ENCODE measurements at regions not wholly inside any gene's neighbourhood (a gene's known extent, or its start where the extent isn't known, plus 50 kb on each side); places are given as distances from the start of the nearest gene placed in this dataset.

DNA sequence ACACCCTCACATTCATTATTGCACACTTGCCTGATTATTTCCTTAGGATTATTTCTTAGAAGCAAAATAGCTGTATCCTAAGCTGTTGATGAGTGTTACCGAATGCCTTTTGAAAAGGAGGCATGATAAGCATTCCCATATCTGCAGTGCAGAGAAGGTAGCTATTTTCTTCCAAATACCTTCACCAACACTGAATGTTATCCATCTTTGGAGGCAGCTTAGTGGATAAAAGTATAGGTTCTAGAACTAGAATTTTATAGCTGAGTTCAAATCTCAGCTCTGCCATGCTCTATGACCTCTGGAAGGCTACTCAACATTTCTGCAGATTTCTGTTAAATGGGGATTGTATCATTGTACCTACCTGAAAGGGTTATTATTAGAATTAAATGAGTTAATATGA lies 185.0 kb upstream of the CCDC150 start:
- POLR2A ChIA-PET: no interaction called here
- DNase-seq (ENCODE audit: extremely low spot score): no peak
- CTCF ChIA-PET: interaction anchor here (1.5 to 2.0 kb wide), 4 partner anchors 12 to 376 kb away, joined by 5 to 12 read pairs (median 6); no protein-coding TSS in a partner anchor
- no peak for TF ChIP-seq SUZ12 (IDR thresholded peaks at IDR 0.05)
- no peak for TF ChIP-seq FOXM1 (IDR thresholded peaks at IDR 0.05; ENCODE audit: borderline replicate concordance)
- TF ChIP-seq SP1 (IDR thresholded peaks at IDR 0.05): no peak
- TF ChIP-seq ARNT (IDR thresholded peaks at IDR 0.05): no peak
- TF ChIP-seq TARDBP (IDR thresholded peaks at IDR 0.05): no peak
- TF ChIP-seq, protein P1, sequence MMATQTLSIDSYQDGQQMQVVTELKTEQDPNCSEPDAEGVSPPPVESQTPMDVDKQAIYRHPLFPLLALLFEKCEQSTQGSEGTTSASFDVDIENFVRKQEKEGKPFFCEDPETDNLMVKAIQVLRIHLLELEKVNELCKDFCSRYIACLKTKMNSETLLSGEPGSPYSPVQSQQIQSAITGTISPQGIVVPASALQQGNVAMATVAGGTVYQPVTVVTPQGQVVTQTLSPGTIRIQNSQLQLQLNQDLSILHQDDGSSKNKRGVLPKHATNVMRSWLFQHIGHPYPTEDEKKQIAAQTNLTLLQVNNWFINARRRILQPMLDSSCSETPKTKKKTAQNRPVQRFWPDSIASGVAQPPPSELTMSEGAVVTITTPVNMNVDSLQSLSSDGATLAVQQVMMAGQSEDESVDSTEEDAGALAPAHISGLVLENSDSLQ (IDR thresholded peaks at IDR 0.05): no peak
- no peak for TF ChIP-seq CTBP1 (IDR thresholded peaks at IDR 0.05; ENCODE audit: borderline replicate concordance)
- no peak for TF ChIP-seq HDGF (IDR thresholded peaks at IDR 0.05; ENCODE audit: borderline replicate concordance)
- no peak for TF ChIP-seq NFRKB (IDR thresholded peaks at IDR 0.05)

DNA sequence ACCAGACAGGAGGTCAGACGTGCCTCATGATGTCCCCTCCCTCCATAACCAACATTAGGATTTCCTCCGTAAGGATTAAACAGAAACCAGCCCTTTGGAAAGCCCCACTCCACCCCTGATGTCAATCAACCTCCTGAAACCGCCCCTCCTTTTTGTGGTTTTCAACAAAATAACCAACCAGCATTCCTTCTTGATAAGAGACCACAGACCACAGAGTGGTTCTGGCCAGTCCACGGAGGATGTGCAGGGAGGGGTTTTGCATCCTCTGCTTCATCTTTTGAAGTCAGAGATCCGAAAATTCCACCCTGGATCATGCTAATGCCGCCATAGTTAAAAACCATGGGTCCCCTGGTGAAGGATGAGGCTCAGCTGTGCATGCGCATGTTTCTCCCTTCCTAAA lies 180.0 kb upstream of the CCDC150 start:
- TF ChIP-seq BHLHE40 (IDR thresholded peaks at IDR 0.05; ENCODE audit: borderline replicate concordance) (no peak), SP1 (IDR thresholded peaks at IDR 0.05) (no peak), NFRKB (IDR thresholded peaks at IDR 0.05) (no peak), ZNF384 (IDR thresholded peaks at IDR 0.05) (no peak), HDGF (IDR thresholded peaks at IDR 0.05; ENCODE audit: borderline replicate concordance) (no peak), SUZ12 (IDR thresholded peaks at IDR 0.05) (no peak), FOXA1 (IDR thresholded peaks at IDR 0.05) (no peak), ELF4 (IDR thresholded peaks at IDR 0.05) (no peak), TARDBP (IDR thresholded peaks at IDR 0.05) (no peak), FOXM1 (IDR thresholded peaks at IDR 0.05; ENCODE audit: borderline replicate concordance) (no peak), LEF1 (IDR thresholded peaks at IDR 0.05; ENCODE audit: borderline replicate concordance) (no peak), ARNT (IDR thresholded peaks at IDR 0.05) (no peak)
- TF ChIP-seq, protein P1 (IDR thresholded peaks at IDR 0.05): no peak
- no peak for DNase-seq (ENCODE audit: extremely low spot score)
- CTCF ChIA-PET: no interaction called here
- POLR2A ChIA-PET: no interaction called here

DNA sequence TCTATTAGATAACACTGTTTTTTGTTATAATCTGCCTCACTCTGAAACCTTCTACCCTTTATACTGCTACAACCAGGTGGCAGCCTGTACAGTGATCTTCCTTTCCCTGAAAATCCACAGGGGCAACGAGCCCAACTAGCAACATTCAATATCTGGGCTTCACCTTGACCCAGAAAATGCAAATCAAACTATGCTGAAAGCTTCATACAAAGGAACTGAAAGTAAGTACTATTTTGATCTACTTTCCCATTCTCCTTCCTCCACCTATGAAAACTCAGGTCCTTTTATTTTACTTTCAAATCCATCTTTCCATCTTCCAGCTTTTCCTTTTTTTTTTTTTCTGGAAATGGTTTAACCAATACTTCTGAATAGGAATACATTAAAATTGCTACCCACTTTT lies 175.8 kb upstream of the CCDC150 start:
- CTCF ChIA-PET: no interaction called here
- POLR2A ChIA-PET: no interaction called here
- TF ChIP-seq ARNT (IDR thresholded peaks at IDR 0.05): no peak
- no peak for TF ChIP-seq ELF4 (IDR thresholded peaks at IDR 0.05)
- TF ChIP-seq FOXK2 (IDR thresholded peaks at IDR 0.05): no peak
- no peak for TF ChIP-seq CTBP1 (IDR thresholded peaks at IDR 0.05; ENCODE audit: borderline replicate concordance)
- no peak for TF ChIP-seq L3MBTL2 (conservative IDR thresholded peaks at IDR 0.05)
- TF ChIP-seq SP1 (IDR thresholded peaks at IDR 0.05): no peak
- no peak for TF ChIP-seq FOXA1 (IDR thresholded peaks at IDR 0.05)
- no peak for TF ChIP-seq HDGF (IDR thresholded peaks at IDR 0.05; ENCODE audit: borderline replicate concordance)
- TF ChIP-seq BHLHE40 (IDR thresholded peaks at IDR 0.05; ENCODE audit: borderline replicate concordance): no peak
- no peak for TF ChIP-seq TARDBP (IDR thresholded peaks at IDR 0.05)
- TF ChIP-seq NFRKB (IDR thresholded peaks at IDR 0.05): no peak
- TF ChIP-seq FOXM1 (IDR thresholded peaks at IDR 0.05; ENCODE audit: borderline replicate concordance): no peak
- TF ChIP-seq LEF1 (IDR thresholded peaks at IDR 0.05; ENCODE audit: borderline replicate concordance): no peak
- TF ChIP-seq, protein P1 (IDR thresholded peaks at IDR 0.05): no peak
- no peak for TF ChIP-seq SUZ12 (IDR thresholded peaks at IDR 0.05)
- no peak for TF ChIP-seq ZNF384 (IDR thresholded peaks at IDR 0.05)

DNA sequence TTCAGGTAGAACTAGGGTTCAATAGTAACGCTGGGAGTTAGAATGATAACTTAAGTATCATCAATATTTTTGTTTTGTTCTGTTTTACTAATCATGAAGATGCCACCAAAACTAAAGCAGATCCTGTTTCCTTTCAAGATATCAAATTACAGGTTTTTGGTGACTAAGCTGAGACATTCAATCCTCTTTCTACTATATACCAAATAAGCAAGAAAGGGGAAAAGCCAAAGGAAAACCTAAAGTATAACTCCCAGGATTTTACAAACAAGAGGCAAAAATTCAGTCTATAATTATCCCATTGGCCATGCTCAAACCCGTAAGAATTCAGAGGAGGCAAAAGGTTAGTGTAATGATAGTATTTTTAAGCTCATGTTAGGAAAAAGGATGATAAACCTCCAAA lies 175.2 kb upstream of the CCDC150 start:
- no peak for DNase-seq (ENCODE audit: extremely low spot score)
- ChIA-PET POLR2A (no interaction called here), CTCF (interaction anchor here (1.1 kb wide), 1 partner anchor 11 kb away, joined by 4 read pairs; no protein-coding TSS in a partner anchor)
- no peak for TF ChIP-seq LEF1 (IDR thresholded peaks at IDR 0.05; ENCODE audit: borderline replicate concordance)
- no peak for TF ChIP-seq HDGF (IDR thresholded peaks at IDR 0.05; ENCODE audit: borderline replicate concordance)
- no peak for TF ChIP-seq ELF4 (IDR thresholded peaks at IDR 0.05)
- no peak for TF ChIP-seq ZNF384 (IDR thresholded peaks at IDR 0.05)
- no peak for TF ChIP-seq FOXK2 (IDR thresholded peaks at IDR 0.05)

More for the DNA sequence above, 175.8 kb upstream of the CCDC150 start:
- DNase-seq (ENCODE audit: extremely low spot score): no peak

DNA sequence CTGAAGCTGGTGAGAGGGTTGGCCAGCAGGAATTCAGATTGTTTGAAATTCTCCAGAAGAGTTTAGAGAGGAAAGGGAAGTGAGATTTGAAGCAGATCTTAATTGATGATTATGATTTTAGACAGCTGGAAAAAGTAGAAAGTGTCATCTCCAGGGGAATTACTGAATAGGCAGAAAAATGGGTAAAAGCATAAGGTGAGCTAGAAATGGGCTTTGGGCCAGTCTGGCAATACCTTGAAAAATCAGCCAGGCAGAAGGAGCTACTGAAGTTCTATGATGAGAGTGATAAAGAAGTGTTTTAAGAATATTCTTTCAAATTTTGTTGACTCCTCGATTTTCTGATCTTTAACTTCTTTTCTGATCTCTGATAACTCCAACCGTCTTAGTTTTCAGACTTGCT lies 172.9 kb upstream of the CCDC150 start:
- TF ChIP-seq ARNT (IDR thresholded peaks at IDR 0.05): no peak
- no peak for TF ChIP-seq HDGF (IDR thresholded peaks at IDR 0.05; ENCODE audit: borderline replicate concordance)
- no peak for TF ChIP-seq TARDBP (IDR thresholded peaks at IDR 0.05)
- no peak for TF ChIP-seq L3MBTL2 (conservative IDR thresholded peaks at IDR 0.05)
- TF ChIP-seq, protein P1 (IDR thresholded peaks at IDR 0.05): no peak
- POLR2A ChIA-PET: no interaction called here
- no peak for DNase-seq (ENCODE audit: extremely low spot score)
- CTCF ChIA-PET: interaction anchor here (1.5 kb wide), 1 partner anchor 13 kb away, joined by 5 read pairs; no protein-coding TSS in a partner anchor

DNA sequence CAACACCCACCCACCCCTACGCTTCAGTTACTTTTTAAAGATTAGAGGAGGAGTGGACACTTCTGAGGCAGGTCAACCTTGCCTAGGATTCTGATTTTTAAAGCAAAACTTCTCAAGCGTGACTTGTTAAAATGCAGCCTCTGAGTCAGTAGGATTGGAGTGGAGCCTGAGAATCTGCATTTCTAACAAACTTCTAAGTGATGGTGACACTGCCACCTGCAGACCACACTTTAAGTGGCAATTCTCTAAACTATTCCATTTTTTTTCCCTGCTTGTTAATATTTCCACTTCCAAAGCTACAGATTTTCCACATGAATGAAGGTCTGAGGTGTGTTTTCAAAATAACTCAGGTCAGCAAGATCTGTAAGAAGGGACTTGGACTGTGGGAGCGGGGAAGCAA lies 171.1 kb upstream of the CCDC150 start:
- TF ChIP-seq FOXM1 (IDR thresholded peaks at IDR 0.05; ENCODE audit: borderline replicate concordance): no peak
- no peak for TF ChIP-seq ZNF384 (IDR thresholded peaks at IDR 0.05)
- TF ChIP-seq SP1 (IDR thresholded peaks at IDR 0.05): no peak
- TF ChIP-seq LEF1 (IDR thresholded peaks at IDR 0.05; ENCODE audit: borderline replicate concordance): no peak
- no peak for TF ChIP-seq L3MBTL2 (conservative IDR thresholded peaks at IDR 0.05)
- TF ChIP-seq HDGF (IDR thresholded peaks at IDR 0.05; ENCODE audit: borderline replicate concordance): no peak
- no peak for TF ChIP-seq ARNT (IDR thresholded peaks at IDR 0.05)
- TF ChIP-seq ELF4 (IDR thresholded peaks at IDR 0.05): no peak
- POLR2A ChIA-PET: no interaction called here
- CTCF ChIA-PET: interaction anchor here (0.8 kb wide), 1 partner anchor 10 kb away, joined by 3 read pairs; no protein-coding TSS in a partner anchor
- no peak for DNase-seq (ENCODE audit: extremely low spot score)

Measured in HEK293T (cell line).